ENCODE measurements at regions not wholly inside any gene's neighbourhood (a gene's known extent, or its start where the extent isn't known, plus 50 kb on each side); places are given as distances from the start of the nearest gene placed in this dataset.

DNA sequence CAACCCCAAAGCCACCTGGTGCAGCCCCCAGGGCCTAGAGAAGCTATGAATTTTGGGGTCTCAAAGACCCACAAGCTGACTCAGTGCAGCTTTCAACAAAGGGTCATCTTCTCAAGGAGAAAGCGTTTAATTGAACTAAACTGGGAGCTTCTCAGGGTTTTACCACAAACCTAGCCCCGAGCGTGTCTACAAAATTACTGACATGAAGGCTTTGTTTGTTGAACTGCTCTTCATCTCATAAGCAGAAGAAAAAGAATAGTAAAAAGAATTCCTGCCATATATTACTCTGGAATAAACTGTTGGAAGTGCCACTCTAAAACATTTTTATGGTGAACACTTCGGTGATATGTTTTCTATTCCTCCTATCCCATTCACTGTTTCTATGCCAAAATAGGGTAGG lies 50.8 kb upstream of the INCENP start:
- no peak for DNase-seq

DNA sequence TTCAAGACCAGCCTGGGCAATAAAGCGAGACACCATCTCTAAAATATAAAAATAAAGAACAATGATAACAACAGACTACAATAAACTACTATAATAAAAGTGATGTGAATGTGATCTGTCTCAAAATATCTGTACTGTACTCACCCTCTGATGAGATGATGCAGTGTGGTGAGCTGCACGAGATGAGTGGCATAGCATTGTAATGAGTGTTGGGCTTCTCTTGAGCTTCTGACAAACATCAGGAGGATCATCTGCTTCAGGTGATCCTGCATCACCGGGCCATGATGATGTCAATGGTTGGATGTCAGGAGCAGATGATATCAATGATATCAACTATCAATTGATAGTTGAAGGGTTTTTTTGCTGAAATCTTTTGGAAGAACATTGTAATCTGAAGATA lies 52.4 kb upstream of the INCENP start:
- DNase-seq: no peak

DNA sequence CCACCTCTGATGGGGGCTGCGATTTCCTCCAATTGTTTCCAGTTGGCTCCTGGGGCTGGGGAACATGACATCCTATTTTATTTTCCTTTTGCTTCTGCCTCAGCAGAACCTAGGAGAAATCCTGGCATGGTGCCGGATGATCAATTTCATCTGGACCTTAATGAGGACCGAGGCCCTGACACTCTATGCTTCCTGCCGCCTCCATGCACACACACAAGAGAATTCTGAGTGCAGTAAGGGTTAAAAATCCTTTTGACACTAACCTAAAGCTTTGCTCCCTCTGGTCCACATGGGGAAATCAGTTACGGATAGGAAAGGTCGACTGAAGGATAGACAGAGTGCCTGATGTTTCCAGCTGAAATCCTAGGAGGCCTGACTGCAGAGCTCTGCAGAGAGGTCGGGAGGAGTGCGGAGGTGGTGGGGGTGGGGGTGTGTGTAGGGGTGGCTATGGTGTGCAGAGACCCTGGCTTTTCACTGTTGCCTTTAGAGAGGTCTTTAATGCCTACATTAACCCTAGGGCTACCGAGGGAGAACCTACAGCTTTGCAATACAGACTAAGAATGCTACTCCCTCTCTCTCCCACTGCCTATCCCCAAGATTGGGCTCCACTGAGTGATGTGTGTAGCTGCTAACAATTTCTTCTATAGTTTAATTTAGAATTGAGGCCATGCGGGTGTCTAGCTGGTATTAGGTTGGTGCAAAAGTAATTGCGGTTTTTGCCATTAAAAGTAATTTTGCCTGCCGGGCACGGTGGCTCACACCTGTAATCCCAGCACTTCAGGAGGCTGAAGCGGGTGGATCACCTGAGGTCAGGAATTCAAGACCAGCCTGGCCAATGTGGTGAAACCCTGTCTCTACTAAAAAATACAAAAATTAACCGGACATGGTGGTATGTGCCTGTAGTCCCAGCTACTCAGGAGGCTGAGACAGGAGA lies 53.6 kb upstream of the INCENP start:
- no peak for DNase-seq

DNA sequence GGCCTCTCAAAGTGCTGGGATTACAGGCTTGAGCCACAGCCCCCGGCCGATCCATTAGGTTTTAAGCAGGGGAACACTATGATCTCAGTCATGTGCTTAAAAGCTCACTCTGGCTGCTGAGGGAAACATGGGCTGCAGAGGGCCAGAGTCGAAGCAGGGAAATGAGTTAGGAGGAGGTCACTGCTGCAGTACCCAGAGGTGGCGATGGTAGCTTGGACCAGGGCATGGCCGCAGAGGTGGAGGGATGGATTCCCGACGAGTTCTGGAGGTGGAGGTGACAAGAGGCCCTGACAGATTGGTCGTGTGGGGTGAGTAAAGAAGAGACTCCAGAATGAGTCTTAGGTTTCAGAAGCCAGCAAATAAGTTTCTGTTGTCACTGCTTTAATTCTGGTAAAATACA lies 54.4 kb upstream of the INCENP start:
- no peak for DNase-seq

DNA sequence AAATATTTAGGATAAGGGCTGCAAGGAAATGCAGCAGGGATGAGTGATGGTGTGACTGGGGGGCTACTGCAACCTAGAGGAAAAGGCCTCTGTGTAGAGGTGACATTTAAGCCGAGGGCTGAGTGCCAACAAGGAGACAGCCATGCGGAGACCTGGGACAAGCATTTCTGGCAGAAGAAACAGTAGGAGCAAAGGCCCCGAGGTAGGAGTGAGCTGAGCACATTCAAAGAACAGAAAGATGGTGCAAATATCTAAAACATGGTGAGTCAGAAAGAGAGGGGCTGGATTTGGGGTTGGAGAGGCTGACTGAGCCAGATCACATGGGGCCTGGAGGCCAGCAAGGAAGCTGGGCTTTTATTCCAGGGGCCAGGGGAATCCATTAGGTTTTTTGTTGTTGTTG lies 55.1 kb upstream of the INCENP start:
- no peak for DNase-seq

DNA sequence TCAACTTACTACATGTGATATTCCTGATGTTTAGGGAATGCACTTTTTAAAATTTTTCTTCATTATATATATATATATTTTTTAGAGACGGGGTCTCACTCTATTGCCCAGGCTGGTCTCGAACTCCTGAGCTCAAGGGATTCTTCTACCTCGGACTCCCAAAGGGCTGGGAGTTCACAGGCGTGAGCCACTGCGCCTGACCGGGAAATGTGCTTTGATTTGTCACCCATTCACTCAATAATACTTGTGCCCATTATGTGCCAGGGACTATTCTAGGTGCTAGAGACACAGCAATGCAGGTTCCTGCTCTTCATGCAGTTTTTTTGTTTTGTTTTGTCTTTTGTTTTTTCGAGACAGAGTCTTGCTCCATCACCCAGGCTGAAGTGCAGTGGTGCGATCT lies 56.1 kb upstream of the INCENP start:
- DNase-seq: no peak

DNA sequence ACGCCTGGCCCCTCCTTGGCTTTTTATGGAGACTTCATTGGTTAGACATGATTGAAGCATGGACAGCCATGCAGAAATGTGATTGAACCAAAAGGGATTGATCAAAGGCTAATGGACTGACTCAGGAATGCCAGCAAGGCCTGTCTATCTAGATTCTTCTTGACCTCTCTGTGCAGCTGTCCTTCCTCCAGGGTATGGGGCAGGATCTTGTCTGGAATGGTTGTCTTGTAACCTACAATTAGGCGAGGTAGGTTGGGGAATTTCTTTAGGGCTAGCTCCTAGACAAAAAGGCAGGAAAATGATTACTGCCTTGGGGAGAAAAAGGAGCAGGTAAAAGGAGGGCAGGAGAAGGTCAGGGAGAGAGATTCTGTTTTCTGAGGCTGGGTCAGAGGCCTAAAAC lies 59.6 kb upstream of the INCENP start:
- DNase-seq: no peak

DNA sequence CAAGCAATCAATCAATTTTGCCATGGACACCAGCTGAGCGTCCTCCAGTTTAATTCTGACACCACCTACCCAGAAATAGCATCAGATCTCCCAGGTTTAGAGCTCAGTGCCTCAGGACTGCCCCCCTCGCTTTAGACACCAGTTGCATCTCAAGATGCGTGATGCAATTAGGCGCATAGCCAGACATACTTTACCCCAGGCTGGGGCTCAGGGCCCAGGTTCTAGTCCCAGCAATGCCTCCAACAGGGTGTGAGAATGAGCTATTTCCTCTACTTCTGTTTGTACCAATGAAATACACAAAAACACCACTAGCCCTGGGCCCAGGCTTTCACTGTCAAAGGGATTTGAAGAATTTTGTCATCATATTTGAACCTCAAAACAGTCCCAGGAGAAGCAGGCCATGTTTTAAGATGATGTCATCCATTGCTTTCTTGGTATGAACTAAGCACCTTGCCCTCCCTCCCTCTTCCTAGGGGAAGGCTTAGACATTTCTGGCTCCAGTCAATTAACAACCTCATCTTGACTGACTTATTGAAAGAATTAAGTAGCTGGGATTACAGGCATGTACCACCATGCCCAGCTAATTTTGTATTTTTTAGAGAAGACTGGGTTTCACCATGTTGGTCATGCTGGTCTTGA lies 61.5 kb upstream of the INCENP start:
- DNase-seq: no peak

DNA sequence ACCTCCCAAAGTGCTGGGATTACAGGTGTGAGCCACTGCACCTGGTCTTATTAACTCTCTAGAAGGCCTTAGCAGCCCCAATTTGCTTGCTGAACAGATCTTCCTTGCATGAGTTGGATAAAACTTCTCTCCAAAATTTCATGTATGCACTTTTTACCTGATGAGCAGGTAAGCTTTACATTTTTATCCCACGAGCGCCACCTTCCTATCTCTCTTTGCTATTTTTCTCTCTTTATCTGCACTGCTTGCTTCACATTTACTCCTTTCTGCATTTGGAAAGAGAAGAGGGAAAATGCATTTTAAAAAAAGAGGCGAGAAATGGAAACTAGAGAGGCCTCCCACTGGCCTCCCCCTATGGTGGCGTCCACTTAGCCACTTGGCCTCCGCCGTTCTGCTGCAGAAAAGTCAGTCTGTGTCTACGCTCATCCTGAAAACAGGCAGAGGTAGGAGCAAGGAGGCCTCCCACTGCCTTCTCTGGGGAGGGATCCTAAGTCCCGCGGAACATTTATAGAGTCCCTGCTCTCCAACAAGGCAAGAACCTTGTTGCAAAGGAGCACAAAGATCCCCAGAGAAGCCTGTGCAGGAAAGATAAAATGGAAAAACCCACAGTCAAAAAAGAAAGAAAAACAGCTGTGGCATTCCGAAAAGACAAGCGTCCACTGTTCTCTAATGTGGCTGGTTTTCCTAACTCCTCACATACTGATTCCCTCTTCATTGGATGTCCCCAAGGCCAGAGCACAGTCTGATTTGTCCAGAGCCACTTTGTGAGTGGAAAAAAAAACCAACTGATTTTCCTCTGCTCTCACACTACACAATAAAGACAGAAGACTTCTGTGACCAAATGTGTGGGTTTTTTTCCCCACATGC lies 62.2 kb upstream of the INCENP start:
- peak in 13 of 56 donors; percentile 9 to 51 (median 29) for DNase-seq

DNA sequence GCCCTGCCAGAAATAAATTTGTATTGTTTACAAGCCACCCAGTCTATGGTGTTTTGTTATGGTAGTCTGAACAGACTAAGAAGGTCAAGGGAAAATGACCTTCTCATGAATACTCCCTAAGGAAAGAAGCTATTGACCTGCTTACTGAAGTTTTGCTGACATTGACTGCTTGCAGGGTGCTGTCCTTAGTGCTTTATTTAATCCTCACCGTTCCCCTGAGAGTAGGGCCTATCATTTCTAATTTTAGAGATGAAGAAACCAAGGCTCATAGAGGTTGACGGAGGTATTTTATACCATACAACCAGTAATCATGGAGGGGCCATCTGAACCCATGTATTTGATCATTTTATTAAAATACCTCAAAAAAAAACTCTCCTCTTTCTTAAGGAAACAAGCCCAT lies 66.7 kb upstream of the INCENP start:
- no peak for DNase-seq

DNA sequence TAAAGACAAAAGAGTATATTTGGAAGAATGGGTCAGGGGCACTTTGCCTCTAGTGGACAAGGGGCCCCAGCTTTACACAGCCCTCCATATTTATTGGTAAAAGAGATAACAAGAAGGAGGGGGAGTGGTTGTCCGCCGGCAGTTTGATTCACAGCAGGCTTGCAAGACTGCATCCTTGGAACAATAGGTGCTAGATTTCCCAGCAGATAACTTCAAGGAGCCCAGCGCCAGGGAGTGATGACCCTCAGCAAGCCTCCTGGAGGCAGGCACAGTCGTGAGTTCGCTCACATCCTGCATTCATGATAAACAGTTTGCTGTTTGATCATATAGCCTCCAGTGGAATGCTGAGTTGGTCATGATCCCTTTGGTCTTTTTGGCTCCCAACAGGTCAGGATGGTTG lies 67.8 kb upstream of the INCENP start:
- no peak for DNase-seq

DNA sequence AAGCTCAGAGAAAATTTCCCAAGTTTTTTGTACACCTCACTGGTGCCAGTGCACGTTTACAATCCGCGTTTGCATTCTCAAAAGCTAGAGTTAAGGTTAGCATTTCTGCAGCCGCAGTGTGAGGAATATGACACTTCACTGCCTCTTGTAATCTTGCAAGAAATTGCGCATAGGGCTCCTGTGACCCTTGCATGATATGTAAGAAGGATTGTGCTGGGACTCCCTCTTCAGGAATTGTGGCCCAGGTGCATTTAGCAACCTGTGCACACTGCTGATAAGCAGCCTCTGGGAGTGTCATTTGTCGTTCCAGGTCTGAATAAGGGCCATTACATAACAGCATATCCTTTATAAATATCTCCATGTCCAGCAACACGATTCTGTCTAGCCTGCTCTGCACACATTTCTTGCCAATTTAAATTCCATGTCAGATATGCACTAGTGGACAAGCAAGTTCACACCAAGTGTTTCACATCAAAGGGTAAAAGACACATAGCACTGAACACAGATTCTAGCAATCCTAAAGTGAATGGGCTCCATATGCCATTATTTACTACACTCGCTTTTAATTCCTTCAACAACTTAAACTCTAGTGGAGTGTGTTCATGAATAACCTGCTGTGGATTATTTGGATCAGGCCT lies 69.2 kb upstream of the INCENP start:
- DNase-seq: no peak

DNA sequence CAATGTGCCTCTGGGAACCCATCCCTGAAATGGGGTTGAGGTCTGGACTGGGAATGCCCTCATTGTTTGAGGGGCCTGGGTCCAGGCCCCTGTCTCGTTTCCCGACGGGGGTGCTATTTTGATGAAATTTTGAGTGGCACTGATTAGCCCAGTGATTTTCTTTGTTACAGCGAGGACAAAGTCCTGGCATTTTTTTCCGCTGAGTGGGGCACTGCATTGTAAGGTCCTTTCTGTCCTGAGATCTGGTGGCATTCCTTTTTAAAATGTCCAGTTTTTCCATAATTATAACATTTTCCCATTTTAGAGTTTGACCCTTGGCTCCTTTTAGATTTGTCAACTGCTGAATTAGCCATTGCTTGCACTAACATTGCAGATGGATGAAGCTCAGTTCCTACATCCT lies 69.7 kb upstream of the INCENP start:
- DNase-seq: no peak

DNA sequence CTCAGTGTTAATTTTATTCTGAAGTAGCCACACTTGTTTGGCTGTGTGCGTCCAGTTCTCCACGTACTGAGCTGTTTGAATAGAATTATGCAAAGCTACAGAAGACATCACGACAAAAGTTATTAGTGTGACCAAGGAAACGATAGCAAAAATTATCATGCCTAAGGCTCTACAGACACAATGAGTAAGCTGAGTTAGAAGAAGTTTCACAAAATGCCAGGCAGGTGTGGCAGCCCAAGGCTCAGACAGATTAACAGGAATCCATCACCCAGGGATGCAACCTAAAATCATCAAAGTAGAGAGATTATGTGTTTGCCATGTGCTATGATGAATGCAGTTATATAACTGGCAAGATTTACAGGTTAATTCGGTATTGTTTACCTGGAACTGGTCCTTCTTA lies 73.1 kb upstream of the INCENP start:
- DNase-seq: no peak

DNA sequence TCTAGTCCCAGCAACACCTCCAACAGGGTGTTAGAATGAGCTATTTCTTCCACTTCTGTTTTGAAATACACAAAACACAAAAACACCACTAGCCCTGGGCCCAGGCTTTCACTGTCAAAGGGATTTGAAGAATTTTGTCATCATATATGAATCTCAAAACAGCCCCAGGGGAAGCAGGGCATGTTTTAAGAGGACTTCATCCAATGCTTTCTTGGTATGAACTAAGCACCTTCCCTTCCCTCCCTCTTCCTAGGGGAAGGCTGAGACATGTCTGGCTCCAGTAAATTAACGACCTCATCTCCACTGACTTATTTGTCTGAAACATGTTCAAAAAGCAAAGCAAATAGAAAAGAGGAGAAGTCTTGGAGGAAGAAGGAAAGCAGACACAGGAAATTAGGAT lies 75.7 kb upstream of the INCENP start:
- no peak for DNase-seq

DNA sequence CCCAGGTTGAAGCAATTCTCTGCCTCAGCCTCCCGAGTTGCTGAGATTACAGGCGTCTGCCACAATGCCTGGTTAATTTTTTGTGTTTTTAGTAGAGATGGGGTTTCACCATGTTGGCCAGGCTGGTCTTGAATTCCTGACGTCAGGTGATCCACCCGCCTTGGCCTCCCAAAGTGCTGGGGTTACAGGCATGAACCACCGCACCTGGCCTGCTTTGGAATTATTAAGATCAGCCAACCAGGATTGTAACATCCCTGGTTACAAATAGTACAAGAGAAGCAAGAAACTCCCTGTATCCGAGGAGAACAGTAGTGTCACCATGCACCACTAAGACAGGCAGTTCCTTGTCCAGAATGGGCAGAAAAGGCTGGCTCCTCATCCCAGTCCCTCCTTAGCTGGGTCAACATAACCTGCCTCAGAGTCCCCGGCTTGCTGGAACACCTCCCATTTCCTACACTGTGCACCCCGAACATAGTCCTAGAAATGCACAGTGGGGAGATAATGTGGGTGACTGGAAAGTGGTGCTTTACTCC lies 77.2 kb upstream of the INCENP start:
- DNase-seq: no peak

DNA sequence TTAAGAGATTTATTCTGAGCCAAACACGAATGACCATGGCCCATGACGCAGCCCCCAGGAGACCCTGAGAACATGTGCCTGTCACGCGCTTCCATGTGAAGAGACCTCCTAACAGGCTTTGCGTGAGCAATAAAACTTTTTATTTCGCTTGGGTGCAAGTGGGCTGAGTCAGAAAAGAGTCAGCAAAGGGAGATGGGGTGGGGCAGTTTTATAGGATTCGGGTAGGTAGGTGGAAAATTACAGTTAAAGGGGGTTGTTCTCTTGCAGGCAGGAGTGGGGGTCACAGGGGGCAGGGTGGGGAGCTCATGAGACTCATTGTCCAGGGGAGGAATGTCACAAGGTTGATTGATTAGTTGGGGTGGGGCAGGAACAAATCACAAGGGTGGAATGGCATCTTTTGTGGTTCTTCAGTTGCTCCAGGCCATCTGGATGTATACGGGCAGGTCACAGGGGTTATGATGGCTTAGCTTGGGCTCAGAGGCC lies 77.2 kb upstream of the FTH1 start:
- DNase-seq: no peak

DNA sequence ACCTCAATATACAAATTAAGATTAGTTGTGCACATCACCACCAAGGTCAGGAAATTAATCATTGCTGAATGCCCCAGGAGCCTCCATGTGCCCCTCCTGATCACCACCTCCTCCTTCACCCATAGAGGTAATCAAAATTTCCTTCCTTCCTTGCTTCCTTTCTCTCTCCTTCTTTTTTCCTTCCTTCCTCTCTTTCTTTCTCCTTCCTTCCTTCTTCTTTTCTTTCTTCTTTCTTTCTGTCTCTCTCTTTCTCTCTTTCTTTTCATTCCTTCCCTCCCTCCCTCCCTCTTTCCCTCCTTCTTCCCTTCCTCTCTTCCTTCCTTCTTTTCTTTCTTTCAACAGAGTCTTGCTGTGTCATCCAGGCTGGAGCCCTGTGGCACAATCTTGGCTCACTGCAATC lies 67.9 kb upstream of the FTH1 start:
- no peak for DNase-seq

DNA sequence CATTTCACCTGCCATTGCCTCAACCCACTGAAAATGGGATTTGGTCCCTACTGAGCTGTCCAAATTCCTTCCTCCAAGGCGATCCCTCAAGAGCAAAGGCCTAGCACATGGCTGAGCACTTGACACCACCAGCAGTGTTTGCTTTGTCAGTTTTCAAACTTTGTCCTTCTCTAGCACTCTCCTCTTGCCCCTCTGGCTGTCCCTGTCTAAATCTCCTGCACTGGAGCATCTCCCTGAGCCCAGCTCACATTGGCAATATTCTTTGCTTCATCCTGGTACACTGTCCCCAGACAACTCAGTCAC lies 66.6 kb upstream of the FTH1 start:
- no peak for DNase-seq

DNA sequence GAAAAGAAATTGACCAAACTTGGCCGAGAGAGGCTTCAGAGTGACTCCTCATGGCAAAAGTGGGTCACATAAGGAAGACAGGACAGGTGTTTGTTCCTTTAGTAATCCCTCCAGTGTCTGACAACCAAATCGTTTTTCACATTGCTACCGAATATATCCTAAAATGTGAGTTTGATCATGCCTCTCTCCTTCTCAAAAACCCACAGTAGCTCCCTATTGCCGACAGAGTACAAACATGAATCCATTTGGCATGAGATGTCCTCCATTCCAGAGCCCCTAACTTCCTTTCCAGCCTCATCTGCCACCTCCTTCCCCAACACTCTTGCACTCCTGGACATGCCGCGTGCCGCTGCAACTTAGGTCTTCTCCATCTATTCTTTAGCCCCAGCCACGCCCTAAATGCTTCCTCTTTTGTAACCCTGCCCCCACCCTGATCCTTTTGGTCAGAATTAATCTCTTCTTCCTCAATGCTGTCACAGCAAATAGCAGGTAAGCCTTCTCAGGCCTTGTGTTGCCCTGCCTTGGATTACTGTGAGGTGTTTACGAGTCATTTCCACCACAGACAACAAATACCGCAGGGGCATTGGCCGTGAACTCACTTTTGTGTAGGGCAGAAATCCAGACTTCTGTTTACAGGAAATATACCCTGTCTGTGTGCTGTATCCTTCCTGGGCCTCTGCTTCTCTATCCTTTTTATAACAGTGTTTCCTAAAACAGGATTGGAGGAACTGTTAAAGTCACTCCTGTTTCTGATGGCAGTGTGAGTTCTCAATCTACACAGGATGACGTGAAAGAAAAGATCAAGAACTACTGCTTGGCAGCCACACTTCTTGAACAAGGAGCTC lies 66.0 kb upstream of the FTH1 start:
- DNase-seq: no peak
